ENCODE measurements at regions not wholly inside any gene's neighbourhood (a gene's known extent, or its start where the extent isn't known, plus 50 kb on each side); places are given as distances from the start of the nearest gene placed in this dataset.

GRCh38 chr18:53610957-53611356 lies 613.5 kb downstream of the MBD2 start:
- DNase-seq, result no peak

GRCh38 chr18:53606792-53607191 lies 617.7 kb downstream of the MBD2 start:
- DNase-seq, result no peak

GRCh38 chr18:53605198-53605597 lies 619.3 kb downstream of the MBD2 start:
- DNase-seq, result no peak

- no peak for DNase-seq
Measured at GRCh38 chr18:53603276-53603675, 621.2 kb downstream of the MBD2 start.

GRCh38 chr18:53601344-53601743 lies 623.1 kb downstream of the MBD2 start:
- DNase-seq, result no peak

- no peak for DNase-seq
Measured at GRCh38 chr18:53586923-53587322, 637.5 kb downstream of the MBD2 start.

Measured in stimulated activated CD4-positive, alpha-beta T cell treated with anti-CD3 and anti-CD28 coated beads, Interleukin-2, amount 100 ng/mL, for 48 hours (primary cell).